ENCODE measurements at regions not wholly inside any gene's neighbourhood (a gene's known extent, or its start where the extent isn't known, plus 50 kb on each side); places are given as distances from the start of the nearest gene placed in this dataset.

DNA sequence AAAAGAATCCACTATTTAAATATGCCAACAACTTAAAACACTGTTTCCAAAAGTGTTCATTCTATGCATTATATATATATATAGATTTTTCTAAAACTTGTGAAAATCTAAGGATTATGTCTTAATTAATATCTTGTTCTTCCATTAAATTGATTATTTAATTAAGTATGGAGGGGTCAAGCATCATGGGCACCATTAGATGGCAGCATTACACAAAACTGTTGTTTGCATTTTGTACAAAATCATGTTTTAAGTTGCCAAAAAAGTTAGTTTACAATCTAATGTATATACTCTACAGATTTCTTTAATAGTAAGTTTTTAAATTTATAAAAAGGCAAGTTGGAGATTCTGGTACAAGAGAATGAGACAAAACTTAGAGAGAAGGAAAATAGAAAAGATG is 213.2 kb upstream of the EDNRB start:
- intact Hi-C loops (cut with micrococcal nuclease) = loop anchor here (10.0 kb wide), 1 partner anchor 1203 kb away; no protein-coding TSS in a partner anchor
- CTCF ChIA-PET = interaction anchor here (1.5 to 2.2 kb wide), 2 partner anchors 847 to 1409 kb away, joined by 4 to 10 read pairs; no protein-coding TSS in a partner anchor
- Histone ChIP-seq H3K4me3 (ENCODE audit: control extremely low read depth in 1 of 5, extremely low read depth in 1 of 5, insufficient read depth in 1 of 5, low read depth in 2 of 5, low read length in 4 of 5) (no peak overlapping the region), H2AFZ (ENCODE audit: insufficient read depth, low read depth, low read length, poor library complexity, severe bottlenecking) (no peak overlapping the region), H3K4me2 (replicated peaks; ENCODE audit: low read depth, low read length, poor library complexity, severe bottlenecking) (no peak overlapping the region), H3K4me1 (ENCODE audit: control insufficient read depth in 2 of 2, insufficient read depth in 2 of 2, low read length in 2 of 2) (no peaks in the 10 kb centered on the region), H4K20me1 (ENCODE audit: control insufficient read depth, insufficient read depth, low read length, poor library complexity, severe bottlenecking) (no peaks in the 10 kb centered on the region), H3K36me3 (replicated peaks in 1 of 2; ENCODE audit: control extremely low read depth in 1 of 2, control insufficient read depth in 1 of 2, extremely low read depth in 1 of 2, insufficient read depth in 2 of 2, low read length in 1 of 2) (no peaks in the 10 kb centered on the region), H3K9ac (ENCODE audit: low read length) (no peak overlapping the region), H3K27ac (ENCODE audit: low read length in 2 of 2) (no peak overlapping the region), H3K9me3 (ENCODE audit: control extremely low read depth in 1 of 3, control insufficient read depth in 2 of 3, insufficient read depth in 1 of 3, low read length in 2 of 3) (no peaks in the 10 kb centered on the region), H3K79me2 (ENCODE audit: control insufficient read depth, insufficient read depth, low read length) (no peaks in the 10 kb centered on the region), H3K27me3 (replicated peaks in 1 of 4; ENCODE audit: control extremely low read depth in 1 of 4, control insufficient read depth in 3 of 4, insufficient read depth in 4 of 4, low read length in 3 of 4) (peaks cover 0 to 6% (median 0%) of the 10 kb centered on the region in 4 experiments)
- POLR2A ChIA-PET = no interaction called here
- no peak overlapping the region for H3K4me3 Mint-ChIP-seq
- ATAC-seq (ENCODE audit: low read depth) (no peak), DNase-seq (no peak)
- no peaks in the 10 kb centered on the region for H3K4me1 Mint-ChIP-seq
- H3K27ac Mint-ChIP-seq = no peak overlapping the region
- no peaks in the 10 kb centered on the region for H3K9me3 Mint-ChIP-seq (ENCODE audit: insufficient read depth)
- TF ChIP-seq, protein P1, sequence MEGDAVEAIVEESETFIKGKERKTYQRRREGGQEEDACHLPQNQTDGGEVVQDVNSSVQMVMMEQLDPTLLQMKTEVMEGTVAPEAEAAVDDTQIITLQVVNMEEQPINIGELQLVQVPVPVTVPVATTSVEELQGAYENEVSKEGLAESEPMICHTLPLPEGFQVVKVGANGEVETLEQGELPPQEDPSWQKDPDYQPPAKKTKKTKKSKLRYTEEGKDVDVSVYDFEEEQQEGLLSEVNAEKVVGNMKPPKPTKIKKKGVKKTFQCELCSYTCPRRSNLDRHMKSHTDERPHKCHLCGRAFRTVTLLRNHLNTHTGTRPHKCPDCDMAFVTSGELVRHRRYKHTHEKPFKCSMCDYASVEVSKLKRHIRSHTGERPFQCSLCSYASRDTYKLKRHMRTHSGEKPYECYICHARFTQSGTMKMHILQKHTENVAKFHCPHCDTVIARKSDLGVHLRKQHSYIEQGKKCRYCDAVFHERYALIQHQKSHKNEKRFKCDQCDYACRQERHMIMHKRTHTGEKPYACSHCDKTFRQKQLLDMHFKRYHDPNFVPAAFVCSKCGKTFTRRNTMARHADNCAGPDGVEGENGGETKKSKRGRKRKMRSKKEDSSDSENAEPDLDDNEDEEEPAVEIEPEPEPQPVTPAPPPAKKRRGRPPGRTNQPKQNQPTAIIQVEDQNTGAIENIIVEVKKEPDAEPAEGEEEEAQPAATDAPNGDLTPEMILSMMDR (IDR thresholded peaks at IDR 0.05) = no peak
- TF ChIP-seq EZH2 (IDR thresholded peaks at IDR 0.05; ENCODE audit: borderline replicate concordance, insufficient read depth, low read depth, low read length, poor library complexity, severe bottlenecking) = no peak
- H3K27me3 Mint-ChIP-seq = peaks cover 13% of the 10 kb centered on the region

DNA sequence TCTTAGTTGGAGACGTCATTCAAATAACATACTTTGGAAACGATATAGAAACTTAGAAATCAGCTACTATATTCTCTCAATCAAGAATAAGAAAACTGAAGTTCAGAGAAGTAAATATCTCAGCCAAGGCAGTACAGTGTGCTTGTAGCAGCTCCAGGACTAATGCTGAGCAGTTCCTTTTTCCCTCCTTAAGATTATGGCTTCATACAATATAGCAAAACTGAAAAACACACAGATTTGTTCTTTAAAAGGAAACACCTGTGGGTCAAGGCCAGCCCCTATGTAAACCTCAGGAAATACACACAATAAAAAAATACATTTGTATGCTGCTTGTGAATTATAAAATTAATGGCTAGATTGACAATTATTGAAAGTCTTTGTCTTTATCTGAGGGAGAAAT is 212.7 kb upstream of the EDNRB start:
- Histone ChIP-seq H3K9ac (ENCODE audit: low read length) (no peak overlapping the region), H2AFZ (ENCODE audit: insufficient read depth, low read depth, low read length, poor library complexity, severe bottlenecking) (no peak overlapping the region), H3K79me2 (ENCODE audit: control insufficient read depth, insufficient read depth, low read length) (no peaks in the 10 kb centered on the region), H3K36me3 (replicated peaks in 1 of 2; ENCODE audit: control extremely low read depth in 1 of 2, control insufficient read depth in 1 of 2, extremely low read depth in 1 of 2, insufficient read depth in 2 of 2, low read length in 1 of 2) (no peaks in the 10 kb centered on the region), H3K27ac (ENCODE audit: low read length in 2 of 2) (no peak overlapping the region), H4K20me1 (ENCODE audit: control insufficient read depth, insufficient read depth, low read length, poor library complexity, severe bottlenecking) (no peaks in the 10 kb centered on the region), H3K4me3 (ENCODE audit: control extremely low read depth in 1 of 5, extremely low read depth in 1 of 5, insufficient read depth in 1 of 5, low read depth in 2 of 5, low read length in 4 of 5) (no peak overlapping the region), H3K4me1 (ENCODE audit: control insufficient read depth in 2 of 2, insufficient read depth in 2 of 2, low read length in 2 of 2) (no peaks in the 10 kb centered on the region), H3K9me3 (ENCODE audit: control extremely low read depth in 1 of 3, control insufficient read depth in 2 of 3, insufficient read depth in 1 of 3, low read length in 2 of 3) (no peaks in the 10 kb centered on the region), H3K4me2 (replicated peaks; ENCODE audit: low read depth, low read length, poor library complexity, severe bottlenecking) (no peak overlapping the region), H3K27me3 (replicated peaks in 1 of 4; ENCODE audit: control extremely low read depth in 1 of 4, control insufficient read depth in 3 of 4, insufficient read depth in 4 of 4, low read length in 3 of 4) (peaks cover 0 to 6% (median 0%) of the 10 kb centered on the region in 4 experiments)
- H3K27ac Mint-ChIP-seq = no peak overlapping the region
- H3K27me3 Mint-ChIP-seq = peaks cover 13% of the 10 kb centered on the region
- no peak overlapping the region for H3K4me3 Mint-ChIP-seq
- POLR2A ChIA-PET = no interaction called here
- TF ChIP-seq EZH2 (IDR thresholded peaks at IDR 0.05; ENCODE audit: borderline replicate concordance, insufficient read depth, low read depth, low read length, poor library complexity, severe bottlenecking) = no peak
- TF ChIP-seq, protein P1 (IDR thresholded peaks at IDR 0.05) = no peak
- intact Hi-C loops (cut with micrococcal nuclease) = loop anchor here (10.0 kb wide), 1 partner anchor 1203 kb away; no protein-coding TSS in a partner anchor
- H3K9me3 Mint-ChIP-seq (ENCODE audit: insufficient read depth) = no peaks in the 10 kb centered on the region
- no peaks in the 10 kb centered on the region for H3K4me1 Mint-ChIP-seq
- WGBS (ENCODE audit: insufficient coverage) = 83% methylated on average over 1 of the region's 2 CpGs
- CTCF ChIA-PET = interaction anchor here (1.5 to 2.2 kb wide), 4 partner anchors 9 to 1409 kb away, joined by 4 to 13 read pairs (median 8); no protein-coding TSS in a partner anchor
- no peak for ATAC-seq (ENCODE audit: low read depth)
- DNase-seq = no peak

All from B cell (primary cell).